ENCODE measurements at regions not wholly inside any gene's neighbourhood (a gene's known extent, or its start where the extent isn't known, plus 50 kb on each side); places are given as distances from the start of the nearest gene placed in this dataset.

DNA sequence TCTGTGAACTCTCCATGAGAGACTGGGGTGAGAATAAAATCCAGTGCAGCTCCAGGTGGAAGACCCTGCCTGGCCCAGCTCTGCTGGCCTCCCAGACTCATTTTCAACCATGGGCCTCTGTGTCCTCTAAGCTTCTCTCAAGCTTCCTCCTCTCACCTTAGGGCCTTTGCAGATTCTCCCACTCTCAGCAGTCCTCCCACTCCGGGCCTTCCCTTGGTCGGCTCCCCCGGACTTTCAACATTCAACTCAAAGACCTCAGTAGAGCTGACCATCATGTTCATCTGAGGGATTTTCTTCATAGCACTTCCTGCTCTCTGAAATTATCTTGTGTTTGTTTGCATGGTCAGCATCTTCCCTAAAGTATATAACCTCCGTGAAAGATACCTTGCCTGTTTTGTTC lies 370.5 kb upstream of the ZNF507 start:
- H4K8ac ChIP-seq (ENCODE audit: low read depth in 2 of 2, low read length in 2 of 2): no peak overlapping the region
- no peaks in the 10 kb centered on the region for H3K27me3 ChIP-seq (ENCODE audit: control insufficient read depth, insufficient read depth, low read length)
- no peak overlapping the region for H2BK120ac ChIP-seq (ENCODE audit: low read depth, low read length)
- no CpG with 5 or more reads among the region's 4 CpGs for WGBS, 2 experiments (ENCODE audit: extremely low coverage in 2 of 2, insufficient read length in 1 of 2)
- no peak overlapping the region for H3K18ac ChIP-seq (ENCODE audit: low read depth, low read length)
- no peak overlapping the region for H3K4me3 ChIP-seq (ENCODE audit: insufficient read depth, low read depth, low read length)
- H2BK15ac ChIP-seq (ENCODE audit: low read depth, low read length): no peak overlapping the region
- no peaks in the 10 kb centered on the region for H4K20me1 ChIP-seq (ENCODE audit: insufficient read depth, low read length)
- H4K91ac ChIP-seq (ENCODE audit: insufficient read depth, low read depth, low read length): no peak overlapping the region
- ATAC-seq (ENCODE audit: low read depth) (no peak), DNase-seq (no peak)
- H3K4me2 ChIP-seq (ENCODE audit: low read depth, low read length): no peak overlapping the region
- no peaks in the 10 kb centered on the region for H3K36me3 ChIP-seq (ENCODE audit: control insufficient read depth, insufficient read depth, low read length)
- ChIA-PET CTCF (no interaction called here), POLR2A (ENCODE audit: unreplicated experiment) (no interaction called here)
- no peak overlapping the region for H2BK20ac ChIP-seq (ENCODE audit: low read depth, low read length)
- intact Hi-C loops (cut with micrococcal nuclease) (no loop called here), dilution Hi-C loops (cut with HindIII; ENCODE audit: low sequenced_read_pairs, unreplicated experiment) (no loop called here), in situ Hi-C loops (cut with MboI; ENCODE audit: low sequenced_read_pairs) (no loop called here)
- H2AFZ ChIP-seq (replicated peaks; ENCODE audit: low read length, poor library complexity): no peak overlapping the region
- no peaks in the 10 kb centered on the region for H3K4me1 ChIP-seq (ENCODE audit: control insufficient read depth, insufficient read depth, low read length)
- H3K9ac ChIP-seq (ENCODE audit: low read depth, low read length): no peak overlapping the region
- no peaks in the 10 kb centered on the region for H3K9me1 ChIP-seq (ENCODE audit: insufficient read depth, low read length)
- no peak overlapping the region for H3K4ac ChIP-seq (ENCODE audit: low read depth, low read length)
- BruUV-seq (replicated peaks): no TSS peak
- H3K56ac ChIP-seq (ENCODE audit: extremely low read depth, insufficient read depth, low read length): no peak overlapping the region
- no peak overlapping the region for H3K27ac ChIP-seq (ENCODE audit: insufficient read depth, low read length)
- H3K79me1 ChIP-seq (ENCODE audit: low read depth in 1 of 2, low read length in 2 of 2): no peaks in the 10 kb centered on the region
- H3K9me3 ChIP-seq (ENCODE audit: control insufficient read depth, insufficient read depth, low read length): peaks cover 22% of the 10 kb centered on the region
- no peak overlapping the region for H3K23ac ChIP-seq (ENCODE audit: low read depth, low read length)
- TF ChIP-seq MXI1 (IDR thresholded peaks at IDR 0.05; ENCODE audit: borderline replicate concordance, low read depth, low read length) (no peak), CHD1 (IDR thresholded peaks at IDR 0.05; ENCODE audit: low read depth, low read length) (no peak), ELK1 (IDR thresholded peaks at IDR 0.05; ENCODE audit: borderline replicate concordance, low read depth, low read length) (no peak), FOS (IDR thresholded peaks at IDR 0.05; ENCODE audit: low read depth, low read length) (no peak), MAZ (IDR thresholded peaks at IDR 0.05; ENCODE audit: borderline replicate concordance, low read depth, low read length) (no peak), SMC3 (IDR thresholded peaks at IDR 0.05; ENCODE audit: low read depth, low read length) (no peak), RCOR1 (IDR thresholded peaks at IDR 0.05; ENCODE audit: insufficient replicate concordance, low read length) (no peak), RFX5 (IDR thresholded peaks at IDR 0.05; ENCODE audit: low read depth, low read length) (no peak), POLR2A (IDR thresholded peaks at IDR 0.05; ENCODE audit: low read depth, low read length) (no peak), NFE2L2 (IDR thresholded peaks at IDR 0.05; ENCODE audit: low read depth, low read length) (no peak), MAFK (IDR thresholded peaks at IDR 0.05; ENCODE audit: low read depth, low read length) (no peak)
- TF ChIP-seq, protein P1, sequence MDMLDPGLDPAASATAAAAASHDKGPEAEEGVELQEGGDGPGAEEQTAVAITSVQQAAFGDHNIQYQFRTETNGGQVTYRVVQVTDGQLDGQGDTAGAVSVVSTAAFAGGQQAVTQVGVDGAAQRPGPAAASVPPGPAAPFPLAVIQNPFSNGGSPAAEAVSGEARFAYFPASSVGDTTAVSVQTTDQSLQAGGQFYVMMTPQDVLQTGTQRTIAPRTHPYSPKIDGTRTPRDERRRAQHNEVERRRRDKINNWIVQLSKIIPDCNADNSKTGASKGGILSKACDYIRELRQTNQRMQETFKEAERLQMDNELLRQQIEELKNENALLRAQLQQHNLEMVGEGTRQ (IDR thresholded peaks at IDR 0.05; ENCODE audit: low read depth, low read length): no peak
- no peak overlapping the region for H2BK5ac ChIP-seq (ENCODE audit: low read depth, low read length, poor library complexity, severe bottlenecking)
- H2AK5ac ChIP-seq (ENCODE audit: low read depth, low read length): no peak overlapping the region
- no peak overlapping the region for H4K5ac ChIP-seq (ENCODE audit: low read depth, low read length)
- H2AK9ac ChIP-seq (replicated peaks; ENCODE audit: low read depth, low read length, poor library complexity): no peak overlapping the region
- no peak overlapping the region for H3K14ac ChIP-seq (replicated peaks; ENCODE audit: low read depth, low read length)

All from IMR-90 (cell line).